HepG2 (cell line): ENCODE measurements at regions not wholly inside any gene's neighbourhood (a gene's known extent, or its start where the extent isn't known, plus 50 kb on each side); places are given as distances from the start of the nearest gene placed in this dataset.

Experiments used
- ATAC-seq: fragments of 200-7000 bp; cut with Tn5 transposase; 3 replicates; pipeline ENCODE4 v1.9.1; 2020; ENCODE audit warnings: mild to moderate bottlenecking, moderate library complexity
- BruUV-seq: library from RNA; stranded (reverse); fragments of 400-500 nt; replicated peaks from 2 replicates; lab custom pipeline; 2021; lab: Mats Ljungman, UMichigan
- CTCF ChIA-PET: fragments of 300-600 bp; formaldehyde crosslinking; extraction: SDS; loops from one replicate; lab custom pipeline; 2021; ENCODE audit warnings: low total read pairs, inconsistent platforms, low intra/inter-chr PET ratio; lab: Yijun Ruan, JAX
- POLR2A ChIA-PET: fragments of 350-600 bp; sonication (Branson Sonifier 250); formaldehyde crosslinking; loops from one replicate; lab custom pipeline; 2020; ENCODE audit warnings: antibody characterized with exemption, inconsistent platforms; lab: Yijun Ruan, JAX
- DNase-seq: peaks from one replicate; pipeline ENCODE4 v3.0.0-alpha.2; 2015; ENCODE audit warnings: low spot score
- FAIRE-seq: peaks from 3 replicates; lab custom pipeline; 2011; peaks lifted over from hg19 to GRCh38; lab: Jason Lieb, UNC
- H2AFZ ChIP-seq: one replicate; pipeline ENCODE4 v1.6.1; 2011; ENCODE audit warnings: low read length, inconsistent platforms
- H3K27ac ChIP-seq: fragments of 300-600 bp; 3 replicates; pipeline ENCODE4 v1.8.0; 2011; ENCODE audit warnings: mixed run types, mild to moderate bottlenecking, mixed read lengths, low read length, inconsistent platforms; ENCODE audit not compliant: insufficient read depth; ENCODE audit errors: extremely low read length
- H3K27me3 ChIP-seq, 2 experiments: fragments of 200-600 bp in 1 of 2; 2 replicates in 1 of 2; 3 replicates in 1 of 2; pipeline versions ENCODE4 v1.6.0 to v1.8.0; 2011; ENCODE audit warnings: low read length in 2 of 2, mild to moderate bottlenecking in 2 of 2, moderate library complexity in 2 of 2, inconsistent platforms in 1 of 2; ENCODE audit not compliant: insufficient read depth in 2 of 2, control insufficient read depth in 1 of 2
- H3K36me3 ChIP-seq, 2 experiments: fragments of 200-600 bp in 1 of 2; replicated peaks in 1 of 2; 2 replicates in 1 of 2; 3 replicates in 1 of 2; pipeline versions ENCODE4 v1.5.1 to v1.8.0; 2011; ENCODE audit warnings: low read length in 2 of 2, inconsistent platforms in 1 of 2; ENCODE audit not compliant: insufficient read depth in 2 of 2, control insufficient read depth in 1 of 2
- H3K4me1 ChIP-seq: 2 replicates; pipeline ENCODE4 v1.5.1; 2012; ENCODE audit warnings: low read length, inconsistent platforms; ENCODE audit not compliant: insufficient read depth
- H3K4me2 ChIP-seq: 2 replicates; pipeline ENCODE4 v1.6.0; 2011; ENCODE audit warnings: low read depth, low read length, inconsistent platforms
- H3K4me3 ChIP-seq, 3 experiments: fragments of 200-600 bp in 1 of 3; sonication (generic), shearing (Covaris generic) in 1 of 3; replicated peaks in 1 of 3; 2 replicates each; pipeline ENCODE4 v1.5.1; 2011 to 2016; ENCODE audit warnings: low read length in 3 of 3, inconsistent platforms in 2 of 3, low read depth in 2 of 3, mild to moderate bottlenecking in 2 of 3, control low read depth in 1 of 3, mixed read lengths in 1 of 3; ENCODE audit not compliant: insufficient read depth in 1 of 3
- H3K79me2 ChIP-seq: one replicate; pipeline ENCODE4 v1.6.1; 2011; ENCODE audit warnings: low read length, inconsistent platforms; ENCODE audit not compliant: insufficient read depth
- H3K9ac ChIP-seq: 2 replicates; pipeline ENCODE4 v1.6.0; 2011; ENCODE audit warnings: mild to moderate bottlenecking, low read depth, low read length, inconsistent platforms; ENCODE audit not compliant: insufficient read depth
- H3K9me3 ChIP-seq: 2 replicates; pipeline ENCODE4 v1.5.1; 2012; ENCODE audit warnings: mild to moderate bottlenecking, low read length
- H4K20me1 ChIP-seq: 2 replicates; pipeline ENCODE4 v1.6.0; 2011; ENCODE audit warnings: inconsistent platforms, mild to moderate bottlenecking, low read length, moderate library complexity; ENCODE audit not compliant: insufficient read depth
- CREB1 ChIP-seq, 2 experiments: fragments of 450-650 bp in 1 of 2; IDR thresholded peaks; 2 replicates each; pipeline ENCODE4 v1.6.1; 2016 to 2017; ENCODE audit warnings: control low read depth in 1 of 2, mild to moderate bottlenecking in 1 of 2, missing compliant biosample characterization in 1 of 2, missing genetic modification characterization in 1 of 2
- GMEB1 ChIP-seq: sonication (generic); formaldehyde crosslinking; IDR thresholded peaks from 2 replicates; pipeline ENCODE4 v1.5.1; 2020; ENCODE audit warnings: missing genetic modification reagents, mild to moderate bottlenecking, borderline replicate concordance
- KDM3A ChIP-seq: IDR thresholded peaks from 2 replicates; pipeline ENCODE4 v1.6.1; 2018; ENCODE audit warnings: low read depth, missing compliant biosample characterization
- MED8 ChIP-seq: sonication (generic); formaldehyde crosslinking; IDR thresholded peaks from 2 replicates; pipeline ENCODE4 v1.8.1; 2023; ENCODE audit warnings: mild to moderate bottlenecking, missing genetic modification reagents; ENCODE audit not compliant: insufficient replicate concordance
- NR1H2 ChIP-seq: sonication (generic); formaldehyde crosslinking; IDR thresholded peaks from 2 replicates; pipeline ENCODE4 v1.8.1; 2022; ENCODE audit warnings: low read depth, missing genetic modification reagents, borderline replicate concordance
- ZNF567 ChIP-seq: sonication (generic); formaldehyde crosslinking; IDR thresholded peaks from 2 replicates; pipeline ENCODE4 v1.8.1; 2023; ENCODE audit warnings: mild to moderate bottlenecking, missing genetic modification reagents, borderline replicate concordance
- ZNF740 ChIP-seq: sonication (generic); formaldehyde crosslinking; IDR thresholded peaks from 2 replicates; pipeline ENCODE4 v1.4.0; 2020; ENCODE audit warnings: missing genetic modification reagents
- ZNF768 ChIP-seq: sonication (generic); formaldehyde crosslinking; IDR thresholded peaks from 2 replicates; pipeline ENCODE4 v1.4.0; 2020; ENCODE audit warnings: missing genetic modification reagents
- ZNF83 ChIP-seq: sonication (generic); formaldehyde crosslinking; IDR thresholded peaks from 2 replicates; pipeline ENCODE4 v1.4.0; 2020; ENCODE audit warnings: missing genetic modification reagents, mild to moderate bottlenecking, borderline replicate concordance
- ZNF891 ChIP-seq: sonication (generic); formaldehyde crosslinking; IDR thresholded peaks from 2 replicates; pipeline ENCODE4 v1.5.0; 2020; ENCODE audit warnings: mild to moderate bottlenecking, missing genetic modification reagents
- WGBS: methylation state at CpG from one replicate; pipeline ENCODE4 v1.1.6; 2017; ENCODE audit warnings: low lambda C conversion rate; 5-methylcytosine and 5-hydroxymethylcytosine counted together
- in situ Hi-C: cut with HindIII; loops from 2 replicates; pipeline ENCODE4 v1.10.0; 2017; ENCODE audit warnings: low pct_unique_long_range_greater_than_20kb; ENCODE audit not compliant: extremely low pct_ligation_motif_present
- intact Hi-C: fragments of 100-400 bp; cut with micrococcal nuclease; formaldehyde crosslinking; loops from one replicate; pipeline ENCODE4 v1.10.0; 2022; ENCODE audit not compliant: unreplicated experiment
- TF ChIP-seq, protein P1 (sequence below): sonication (generic); formaldehyde crosslinking; IDR thresholded peaks from 2 replicates; pipeline ENCODE4 v1.4.0; 2020; ENCODE audit warnings: mild to moderate bottlenecking, missing genetic modification reagents
- TF ChIP-seq, protein P2 (sequence below): sonication (generic); formaldehyde crosslinking; IDR thresholded peaks from 2 replicates; pipeline ENCODE4 v1.4.0; 2020; ENCODE audit warnings: missing genetic modification reagents

- Histone ChIP-seq H2AFZ (no peak overlapping the region), H3K27ac (no peak overlapping the region), H3K9ac (no peak overlapping the region), H3K36me3 (no peaks in the 10 kb centered on the region), H3K79me2 (no peaks in the 10 kb centered on the region), H3K9me3 (peaks cover 86% of the 10 kb centered on the region), H3K4me2 (no peak overlapping the region), H4K20me1 (no peaks in the 10 kb centered on the region), H3K4me1 (no peaks in the 10 kb centered on the region), H3K27me3 (no peaks in the 10 kb centered on the region), H3K4me3 (no peak overlapping the region)
- intact Hi-C loops: no loop called here
- no TSS peak for BruUV-seq
- in situ Hi-C loops: no loop called here
- no peak for ATAC-seq
- CTCF ChIA-PET: no interaction called here
- DNase-seq: no peak
- FAIRE-seq: no peak
- TF ChIP-seq, protein P1, sequence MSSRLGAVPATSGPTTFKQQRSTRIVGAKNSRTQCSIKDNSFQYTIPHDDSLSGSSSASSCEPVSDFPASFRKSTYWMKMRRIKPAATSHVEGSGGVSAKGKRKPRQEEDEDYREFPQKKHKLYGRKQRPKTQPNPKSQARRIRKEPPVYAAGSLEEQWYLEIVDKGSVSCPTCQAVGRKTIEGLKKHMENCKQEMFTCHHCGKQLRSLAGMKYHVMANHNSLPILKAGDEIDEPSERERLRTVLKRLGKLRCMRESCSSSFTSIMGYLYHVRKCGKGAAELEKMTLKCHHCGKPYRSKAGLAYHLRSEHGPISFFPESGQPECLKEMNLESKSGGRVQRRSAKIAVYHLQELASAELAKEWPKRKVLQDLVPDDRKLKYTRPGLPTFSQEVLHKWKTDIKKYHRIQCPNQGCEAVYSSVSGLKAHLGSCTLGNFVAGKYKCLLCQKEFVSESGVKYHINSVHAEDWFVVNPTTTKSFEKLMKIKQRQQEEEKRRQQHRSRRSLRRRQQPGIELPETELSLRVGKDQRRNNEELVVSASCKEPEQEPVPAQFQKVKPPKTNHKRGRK (CRISPR knock-in tag): no peak
- TF ChIP-seq ZNF83 (no peak), ZNF567 (no peak), ZNF768 (no peak)
- WGBS: 62% methylated on average over 7 of the region's 9 CpGs
- POLR2A ChIA-PET: no interaction called here
Measured at GRCh38 chr19:28485292-28485691, 727.7 kb downstream of the UQCRFS1 start.

DNA sequence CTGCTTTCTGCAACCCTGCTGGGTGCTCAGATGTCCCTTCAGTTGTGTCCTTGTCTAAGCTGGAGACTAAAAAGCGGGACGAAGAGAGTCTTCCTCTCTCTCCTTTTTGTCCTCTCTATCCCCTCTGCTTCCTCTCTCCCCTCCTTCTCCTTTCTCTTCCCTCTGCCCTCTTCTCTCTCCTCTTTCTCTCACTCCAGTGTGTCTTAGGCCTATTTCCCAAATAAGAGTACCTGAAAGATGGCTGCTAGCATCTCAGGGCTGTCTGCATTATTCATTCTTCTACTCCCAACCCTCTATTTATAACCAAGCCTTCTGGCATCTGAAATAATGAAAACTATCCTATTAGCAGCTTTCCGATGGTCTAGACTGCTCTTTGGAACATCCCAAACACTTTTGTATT, 729.8 kb downstream of the UQCRFS1 start:
- Histone ChIP-seq H3K4me2 (no peak overlapping the region), H2AFZ (no peak overlapping the region), H3K4me1 (no peaks in the 10 kb centered on the region), H3K36me3 (no peaks in the 10 kb centered on the region), H3K27me3 (no peaks in the 10 kb centered on the region), H4K20me1 (no peaks in the 10 kb centered on the region), H3K9me3 (peaks cover 82% of the 10 kb centered on the region), H3K4me3 (no peak overlapping the region), H3K27ac (no peak overlapping the region), H3K9ac (no peak overlapping the region), H3K79me2 (no peaks in the 10 kb centered on the region)
- TF ChIP-seq CREB1 (IDR thresholded peaks at IDR 0.05) (no peak), CREB1 (CRISPR knock-in tag; IDR thresholded peaks at IDR 0.05) (no peak), ZNF740 (CRISPR knock-in tag) (no peak), GMEB1 (CRISPR knock-in tag) (no peak), NR1H2 (CRISPR knock-in tag) (no peak), KDM3A (no peak), ZNF891 (CRISPR knock-in tag) (no peak), MED8 (no peak)
- TF ChIP-seq, protein P2, sequence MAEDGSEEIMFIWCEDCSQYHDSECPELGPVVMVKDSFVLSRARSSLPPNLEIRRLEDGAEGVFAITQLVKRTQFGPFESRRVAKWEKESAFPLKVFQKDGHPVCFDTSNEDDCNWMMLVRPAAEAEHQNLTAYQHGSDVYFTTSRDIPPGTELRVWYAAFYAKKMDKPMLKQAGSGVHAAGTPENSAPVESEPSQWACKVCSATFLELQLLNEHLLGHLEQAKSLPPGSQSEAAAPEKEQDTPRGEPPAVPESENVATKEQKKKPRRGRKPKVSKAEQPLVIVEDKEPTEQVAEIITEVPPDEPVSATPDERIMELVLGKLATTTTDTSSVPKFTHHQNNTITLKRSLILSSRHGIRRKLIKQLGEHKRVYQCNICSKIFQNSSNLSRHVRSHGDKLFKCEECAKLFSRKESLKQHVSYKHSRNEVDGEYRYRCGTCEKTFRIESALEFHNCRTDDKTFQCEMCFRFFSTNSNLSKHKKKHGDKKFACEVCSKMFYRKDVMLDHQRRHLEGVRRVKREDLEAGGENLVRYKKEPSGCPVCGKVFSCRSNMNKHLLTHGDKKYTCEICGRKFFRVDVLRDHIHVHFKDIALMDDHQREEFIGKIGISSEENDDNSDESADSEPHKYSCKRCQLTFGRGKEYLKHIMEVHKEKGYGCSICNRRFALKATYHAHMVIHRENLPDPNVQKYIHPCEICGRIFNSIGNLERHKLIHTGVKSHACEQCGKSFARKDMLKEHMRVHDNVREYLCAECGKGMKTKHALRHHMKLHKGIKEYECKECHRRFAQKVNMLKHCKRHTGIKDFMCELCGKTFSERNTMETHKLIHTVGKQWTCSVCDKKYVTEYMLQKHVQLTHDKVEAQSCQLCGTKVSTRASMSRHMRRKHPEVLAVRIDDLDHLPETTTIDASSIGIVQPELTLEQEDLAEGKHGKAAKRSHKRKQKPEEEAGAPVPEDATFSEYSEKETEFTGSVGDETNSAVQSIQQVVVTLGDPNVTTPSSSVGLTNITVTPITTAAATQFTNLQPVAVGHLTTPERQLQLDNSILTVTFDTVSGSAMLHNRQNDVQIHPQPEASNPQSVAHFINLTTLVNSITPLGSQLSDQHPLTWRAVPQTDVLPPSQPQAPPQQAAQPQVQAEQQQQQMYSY (CRISPR knock-in tag): no peak
- in situ Hi-C loops (no loop called here), intact Hi-C loops (no loop called here)
- no TSS peak for BruUV-seq
- ChIA-PET POLR2A (no interaction called here), CTCF (no interaction called here)
- DNase-seq: no peak
- 24% methylated on average over 3 of the region's 3 CpGs for WGBS
- no peak for FAIRE-seq
- no peak for ATAC-seq
